ENCODE measurements at regions not wholly inside any gene's neighbourhood (a gene's known extent, or its start where the extent isn't known, plus 50 kb on each side); places are given as distances from the start of the nearest gene placed in this dataset.
A peak's percentile ranks its signal among the peaks of the same experiment; 100 is the strongest.

DNA sequence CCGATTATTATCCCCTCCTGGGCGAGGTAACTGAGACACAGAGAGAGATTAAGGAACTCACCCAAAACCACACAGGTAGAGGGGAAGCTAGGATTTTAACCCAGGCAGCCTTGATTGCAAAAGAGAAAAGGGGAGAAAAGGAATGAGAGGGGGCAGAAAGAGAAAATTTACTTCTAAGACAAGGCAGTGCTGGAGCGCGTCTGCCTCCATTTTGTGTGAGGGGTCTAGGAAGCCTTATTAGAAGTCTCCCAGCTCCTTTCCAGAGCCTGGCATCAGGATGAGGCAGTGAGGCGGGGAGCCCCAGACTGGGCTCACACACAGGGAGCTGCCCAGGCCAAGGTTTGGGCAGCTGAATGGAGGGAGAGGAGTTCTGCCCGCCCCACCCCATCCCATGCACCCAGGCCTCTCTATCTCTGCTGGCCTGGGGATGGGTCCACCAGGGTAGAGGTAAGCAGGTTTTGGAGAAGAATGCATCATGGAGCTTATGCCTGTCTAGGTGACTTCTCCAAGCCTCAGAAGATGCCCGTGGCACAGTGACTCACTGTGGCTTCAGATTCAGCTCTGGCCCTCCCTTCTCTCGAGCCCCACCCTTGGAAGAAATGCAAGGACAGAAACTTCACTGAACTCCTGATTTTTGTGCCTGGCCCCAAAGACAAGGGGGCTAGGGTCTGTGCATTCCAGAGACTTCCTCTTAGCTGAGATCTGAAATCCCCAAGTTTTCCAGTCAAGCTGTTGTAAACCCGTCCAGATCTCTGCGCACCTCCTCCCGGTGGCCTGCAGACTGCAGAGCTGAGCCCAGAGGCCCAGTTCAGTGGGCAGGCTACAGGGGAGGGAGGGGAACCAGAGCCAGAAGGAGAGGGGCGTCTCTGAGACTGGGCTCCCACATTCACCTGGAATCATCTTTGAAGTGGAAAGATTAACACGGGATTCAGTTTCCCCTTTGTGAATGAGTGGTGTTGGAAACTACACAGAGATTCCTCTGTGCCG, 95.1 kb upstream of the CDH5 start:
- Histone ChIP-seq H3K9me3 (ENCODE audit: low read length) (no peaks in the 10 kb centered on the region), H3K4me3 (replicated peaks in 1 of 3; ENCODE audit: insufficient read depth in 1 of 3, low read depth in 2 of 3, low read length in 3 of 3) (no peak overlapping the region), H3K9ac (ENCODE audit: insufficient read depth, low read depth, low read length) (no peak overlapping the region), H3K4me1 (ENCODE audit: insufficient read depth, low read length) (0 out of 2 replicates have a peak, but pooled peaks cover 4% of the 10 kb centered on the region), H4K20me1 (ENCODE audit: insufficient read depth, low read length) (no peaks in the 10 kb centered on the region), H3K27ac (ENCODE audit: extremely low read length, insufficient read depth, low read length) (no peak overlapping the region), H3K4me2 (ENCODE audit: low read depth, low read length) (no peak overlapping the region), H2AFZ (ENCODE audit: low read length) (no peak overlapping the region), H3K27me3 (ENCODE audit: control insufficient read depth in 1 of 2, insufficient read depth in 2 of 2, low read length in 2 of 2) (peaks cover 3 to 55% of the 10 kb centered on the region in 2 experiments; a peak in 4 of 5 replicates), H3K79me2 (ENCODE audit: insufficient read depth, low read length) (no peaks in the 10 kb centered on the region), H3K36me3 (replicated peaks in 1 of 2; ENCODE audit: control insufficient read depth in 1 of 2, insufficient read depth in 2 of 2, low read length in 2 of 2) (no peaks in the 10 kb centered on the region)
- WGBS (ENCODE audit: low lambda C conversion rate) = 35% methylated on average over 14 of the region's 14 CpGs
- CTCF ChIA-PET (ENCODE audit: low intra/inter-chr PET ratio, low total read pairs) = interaction anchor here (0.8 kb wide), 1 partner anchor 567 kb away, joined by 3 read pairs; no protein-coding TSS in a partner anchor
- no peak for TF ChIP-seq POGZ (CRISPR knock-in tag; IDR thresholded peaks at IDR 0.05)
- TF ChIP-seq, protein P1, sequence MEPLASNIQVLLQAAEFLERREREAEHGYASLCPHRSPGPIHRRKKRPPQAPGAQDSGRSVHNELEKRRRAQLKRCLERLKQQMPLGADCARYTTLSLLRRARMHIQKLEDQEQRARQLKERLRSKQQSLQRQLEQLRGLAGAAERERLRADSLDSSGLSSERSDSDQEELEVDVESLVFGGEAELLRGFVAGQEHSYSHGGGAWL (CRISPR knock-in tag; IDR thresholded peaks at IDR 0.05) = no peak
- TF ChIP-seq FOSL1 (CRISPR knock-in tag; IDR thresholded peaks at IDR 0.05; ENCODE audit: borderline replicate concordance) = no peak
- TF ChIP-seq MIXL1 (CRISPR knock-in tag; IDR thresholded peaks at IDR 0.05) = no peak
- no peak for ATAC-seq
- FAIRE-seq = no peak
- POLR2A ChIA-PET = no interaction called here
- in situ Hi-C loops (cut with HindIII; ENCODE audit: extremely low pct_ligation_motif_present, low pct_unique_long_range_greater_than_20kb) (no loop called here), intact Hi-C loops (cut with micrococcal nuclease; ENCODE audit: unreplicated experiment) (no loop called here)
- BruUV-seq (replicated peaks) = no TSS peak
- DNase-seq (ENCODE audit: low spot score) = no peak

DNA sequence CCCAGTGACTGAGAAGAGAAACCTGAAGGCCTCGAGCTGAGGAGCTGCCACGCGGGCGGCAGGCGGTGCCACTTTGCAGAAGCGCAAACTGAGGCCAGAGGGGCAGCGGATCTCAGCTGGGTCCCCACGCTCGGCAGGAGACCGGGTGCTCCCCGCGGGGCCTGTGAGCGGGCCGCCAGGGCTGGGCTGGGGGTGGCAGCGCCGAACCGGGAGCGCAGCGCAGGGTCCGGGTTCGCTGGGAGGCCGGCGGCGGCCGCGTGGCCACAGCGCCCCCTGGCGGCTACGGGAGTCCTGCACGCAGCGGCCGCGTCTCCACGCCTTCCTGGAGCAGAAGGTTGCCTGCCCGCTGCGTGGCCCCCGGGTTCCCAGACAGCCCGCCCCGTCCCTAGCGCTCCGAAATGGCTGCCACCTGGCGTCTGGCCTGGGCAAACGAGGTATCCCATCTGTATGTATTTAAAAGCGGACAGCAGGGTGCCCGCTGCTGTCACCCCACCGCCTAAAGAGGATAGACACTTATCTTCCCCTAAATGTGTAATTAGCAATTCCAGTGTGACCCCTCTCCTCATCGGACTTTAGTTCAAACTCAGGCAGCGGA, 96.1 kb upstream of the CDH5 start:
- peak overlapping the region; percentile 56 for H3K4me2 ChIP-seq (ENCODE audit: low read depth, low read length)
- H3K9me3 ChIP-seq (ENCODE audit: low read length) = no peaks in the 10 kb centered on the region
- no peak overlapping the region for H2AFZ ChIP-seq (ENCODE audit: low read length)
- intact Hi-C loops (cut with micrococcal nuclease; ENCODE audit: unreplicated experiment) (no loop called here), in situ Hi-C loops (cut with HindIII; ENCODE audit: extremely low pct_ligation_motif_present, low pct_unique_long_range_greater_than_20kb) (no loop called here)
- H3K27me3 ChIP-seq (ENCODE audit: control insufficient read depth in 1 of 2, insufficient read depth in 2 of 2, low read length in 2 of 2) = peaks cover 5 to 61% of the 10 kb centered on the region in 2 experiments; a peak in 4 of 5 replicates
- H3K79me2 ChIP-seq (ENCODE audit: insufficient read depth, low read length) = no peaks in the 10 kb centered on the region
- peak; percentile 4 for FAIRE-seq
- H3K4me1 ChIP-seq (ENCODE audit: insufficient read depth, low read length) = 0 out of 2 replicates have a peak, but pooled peaks cover 4% of the 10 kb centered on the region
- ChIA-PET POLR2A (no interaction called here), CTCF (ENCODE audit: low intra/inter-chr PET ratio, low total read pairs) (interaction anchor here (0.8 kb wide), 1 partner anchor 566 kb away, joined by 3 read pairs; no protein-coding TSS in a partner anchor)
- H3K9ac ChIP-seq (ENCODE audit: insufficient read depth, low read depth, low read length) = no peak overlapping the region
- no TSS peak for BruUV-seq (replicated peaks)
- H3K27ac ChIP-seq (ENCODE audit: extremely low read length, insufficient read depth, low read length) = no peak overlapping the region
- peak; percentile 94 for ATAC-seq
- WGBS (ENCODE audit: low lambda C conversion rate) = 11% methylated on average over 23 of the region's 48 CpGs
- DNase-seq (ENCODE audit: low spot score) = peak; percentile 65
- H3K4me3 ChIP-seq (replicated peaks in 1 of 3; ENCODE audit: insufficient read depth in 1 of 3, low read depth in 2 of 3, low read length in 3 of 3) = peak overlapping the region in 1 of 3 experiments; percentile 44; a peak in 1 of 6 replicates
- H3K36me3 ChIP-seq (replicated peaks in 1 of 2; ENCODE audit: control insufficient read depth in 1 of 2, insufficient read depth in 2 of 2, low read length in 2 of 2) = no peaks in the 10 kb centered on the region
- H4K20me1 ChIP-seq (ENCODE audit: insufficient read depth, low read length) = no peaks in the 10 kb centered on the region
- TF ChIP-seq ZNF672 (CRISPR knock-in tag; IDR thresholded peaks at IDR 0.05) (no peak), GATA4 (IDR thresholded peaks at IDR 0.05; ENCODE audit: borderline replicate concordance, low read depth) (no peak), PHB2 (IDR thresholded peaks at IDR 0.05; ENCODE audit: partially characterized antibody) (no peak), ZNF768 (CRISPR knock-in tag; IDR thresholded peaks at IDR 0.05) (peak; percentile 51; the same call in 1 of the 2 replicates), RFX5 (IDR thresholded peaks at IDR 0.05; ENCODE audit: low read depth, low read length) (no peak), NAIF1 (CRISPR knock-in tag; IDR thresholded peaks at IDR 0.05; ENCODE audit: borderline replicate concordance) (no peak), ZZZ3 (CRISPR knock-in tag; IDR thresholded peaks at IDR 0.05; ENCODE audit: borderline replicate concordance) (no peak), ZNF557 (CRISPR knock-in tag; IDR thresholded peaks at IDR 0.05) (no peak)
- TF ChIP-seq, protein P2, sequence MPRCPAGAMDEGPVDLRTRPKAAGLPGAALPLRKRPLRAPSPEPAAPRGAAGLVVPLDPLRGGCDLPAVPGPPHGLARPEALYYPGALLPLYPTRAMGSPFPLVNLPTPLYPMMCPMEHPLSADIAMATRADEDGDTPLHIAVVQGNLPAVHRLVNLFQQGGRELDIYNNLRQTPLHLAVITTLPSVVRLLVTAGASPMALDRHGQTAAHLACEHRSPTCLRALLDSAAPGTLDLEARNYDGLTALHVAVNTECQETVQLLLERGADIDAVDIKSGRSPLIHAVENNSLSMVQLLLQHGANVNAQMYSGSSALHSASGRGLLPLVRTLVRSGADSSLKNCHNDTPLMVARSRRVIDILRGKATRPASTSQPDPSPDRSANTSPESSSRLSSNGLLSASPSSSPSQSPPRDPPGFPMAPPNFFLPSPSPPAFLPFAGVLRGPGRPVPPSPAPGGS (CRISPR knock-in tag; IDR thresholded peaks at IDR 0.05) = peak; percentile 48; the same call in 1 of the 2 replicates
- TF ChIP-seq, protein P3, sequence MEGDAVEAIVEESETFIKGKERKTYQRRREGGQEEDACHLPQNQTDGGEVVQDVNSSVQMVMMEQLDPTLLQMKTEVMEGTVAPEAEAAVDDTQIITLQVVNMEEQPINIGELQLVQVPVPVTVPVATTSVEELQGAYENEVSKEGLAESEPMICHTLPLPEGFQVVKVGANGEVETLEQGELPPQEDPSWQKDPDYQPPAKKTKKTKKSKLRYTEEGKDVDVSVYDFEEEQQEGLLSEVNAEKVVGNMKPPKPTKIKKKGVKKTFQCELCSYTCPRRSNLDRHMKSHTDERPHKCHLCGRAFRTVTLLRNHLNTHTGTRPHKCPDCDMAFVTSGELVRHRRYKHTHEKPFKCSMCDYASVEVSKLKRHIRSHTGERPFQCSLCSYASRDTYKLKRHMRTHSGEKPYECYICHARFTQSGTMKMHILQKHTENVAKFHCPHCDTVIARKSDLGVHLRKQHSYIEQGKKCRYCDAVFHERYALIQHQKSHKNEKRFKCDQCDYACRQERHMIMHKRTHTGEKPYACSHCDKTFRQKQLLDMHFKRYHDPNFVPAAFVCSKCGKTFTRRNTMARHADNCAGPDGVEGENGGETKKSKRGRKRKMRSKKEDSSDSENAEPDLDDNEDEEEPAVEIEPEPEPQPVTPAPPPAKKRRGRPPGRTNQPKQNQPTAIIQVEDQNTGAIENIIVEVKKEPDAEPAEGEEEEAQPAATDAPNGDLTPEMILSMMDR (CRISPR knock-in tag; IDR thresholded peaks at IDR 0.05) = peak; percentile 88
